SU-DHL-6 (cell line): ENCODE measurements at regions not wholly inside any gene's neighbourhood (a gene's known extent, or its start where the extent isn't known, plus 50 kb on each side); places are given as distances from the start of the nearest gene placed in this dataset.
A peak's percentile ranks its signal among the peaks of the same experiment; 100 is the strongest.

ENCODE experiments used
- H2AFZ ChIP-seq: fragments of 200-600 bp; sonication (generic); 2 replicates; pipeline ENCODE4 v1.6.1; 2014; ENCODE audit warnings: low read depth, mild to moderate bottlenecking, moderate library complexity, mixed read lengths, antibody characterized with exemption, low read length; ENCODE audit not compliant: severe bottlenecking
- H3F3A ChIP-seq: fragments of 200-600 bp; shearing (Covaris generic); 2 replicates; pipeline ENCODE4 v1.6.0; 2016; ENCODE audit warnings: antibody characterized with exemption, mild to moderate bottlenecking; ENCODE audit not compliant: insufficient read depth
- H3K27ac ChIP-seq: fragments of 200-600 bp; sonication (generic); 2 replicates; pipeline ENCODE4 v1.5.1; 2016; ENCODE audit warnings: low read depth, mild to moderate bottlenecking, low read length, moderate library complexity, mixed read lengths
- H3K27me3 ChIP-seq: fragments of 200-600 bp; sonication (generic), shearing (Covaris generic); 2 replicates; pipeline ENCODE4 v1.6.0; 2014; ENCODE audit warnings: mild to moderate bottlenecking, low read length
- H3K36me3 ChIP-seq: fragments of 200-600 bp; sonication (generic); 2 replicates; pipeline ENCODE4 v1.6.1; 2014; ENCODE audit warnings: mild to moderate bottlenecking, low read length, mixed read lengths
- H3K4me2 ChIP-seq: fragments of 300-600, 200-600 bp; shearing (Covaris generic), sonication (generic); 2 replicates; pipeline ENCODE4 v1.6.0; 2014; ENCODE audit warnings: low read length, low read depth, mild to moderate bottlenecking; ENCODE audit not compliant: poor library complexity, severe bottlenecking
- H3K4me3 ChIP-seq: fragments of 200-600 bp; sonication (generic); 2 replicates; pipeline ENCODE4 v1.5.1; 2014; ENCODE audit warnings: antibody characterized with exemption, low read length, mild to moderate bottlenecking, mixed read lengths; ENCODE audit not compliant: insufficient read depth, poor library complexity, severe bottlenecking
- H3K79me2 ChIP-seq: fragments of 200-600 bp; sonication (generic); 2 replicates; pipeline ENCODE4 v1.6.1; 2014; ENCODE audit warnings: mild to moderate bottlenecking, low read length, moderate library complexity; ENCODE audit not compliant: insufficient read depth
- H3K9ac ChIP-seq: fragments of 200-600 bp; sonication (generic); 2 replicates; pipeline ENCODE4 v1.7.0; 2014; ENCODE audit warnings: mild to moderate bottlenecking, low read length
- H3K9me2 ChIP-seq: fragments of 200-600 bp; sonication (generic); replicated peaks from 2 replicates; pipeline ENCODE4 v1.6.1; 2014; ENCODE audit warnings: low read length; ENCODE audit not compliant: insufficient read depth
- H3K9me3 ChIP-seq: fragments of 200-600 bp; sonication (generic); 2 replicates; pipeline ENCODE4 v1.6.1; 2014; ENCODE audit warnings: low read length, mixed read lengths; ENCODE audit not compliant: insufficient read depth
- H4K20me1 ChIP-seq: fragments of 200-600 bp; sonication (generic); 2 replicates; pipeline ENCODE4 v1.6.1; 2014; ENCODE audit warnings: low read depth, mild to moderate bottlenecking, antibody characterized with exemption, low read length, moderate library complexity, mixed read lengths
- EZH2phosphoT487 ChIP-seq: fragments of 200-600 bp; sonication (generic), shearing (Covaris generic); conservative IDR thresholded peaks from 2 replicates; pipeline ENCODE4 v1.6.1; 2018; ENCODE audit warnings: mild to moderate bottlenecking, antibody characterized with exemption, low read length, moderate library complexity, mixed read lengths
- TF ChIP-seq, protein P1 (sequence below): fragments of 200-600 bp; sonication (generic); IDR thresholded peaks from one replicate; pipeline ENCODE4 v1.5.1; 2017; ENCODE audit warnings: antibody characterized with exemption, mild to moderate bottlenecking, low read length, moderate library complexity; ENCODE audit not compliant: insufficient read depth, poor library complexity, severe bottlenecking

DNA sequence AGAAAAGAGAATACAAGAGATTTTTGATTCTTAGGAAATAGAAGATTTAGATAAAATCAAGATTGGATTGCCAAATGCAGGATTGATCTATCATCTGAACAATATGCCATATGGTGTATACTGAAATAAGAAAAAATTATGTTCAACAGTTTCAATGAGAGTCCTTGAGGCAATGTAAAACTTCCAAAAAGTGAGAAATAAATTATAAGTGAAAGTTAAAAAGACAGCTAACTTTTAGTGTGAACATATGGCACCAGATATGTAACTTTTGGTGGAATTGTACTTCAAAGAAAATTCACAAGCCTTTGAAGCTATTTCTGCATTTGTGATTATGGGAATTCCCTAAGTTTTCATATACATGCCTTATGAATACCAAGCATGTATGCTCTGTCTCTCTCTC lies 200.5 kb upstream of the ANO3 start:
- no peaks in the 10 kb centered on the region for H4K20me1 ChIP-seq
- peak overlapping the region; percentile 17 for H2AFZ ChIP-seq
- no peak overlapping the region for H3K4me3 ChIP-seq
- H3K4me2 ChIP-seq = no peak overlapping the region
- no peaks in the 10 kb centered on the region for H3K79me2 ChIP-seq
- H3F3A ChIP-seq = no peaks in the 10 kb centered on the region; the same call in 1 of the 2 replicates
- H3K36me3 ChIP-seq = 0 out of 2 replicates have a peak, but pooled peaks cover 4% of the 10 kb centered on the region
- no peaks in the 10 kb centered on the region for H3K9me3 ChIP-seq
- H3K27me3 ChIP-seq = no peaks in the 10 kb centered on the region
- no peaks in the 10 kb centered on the region for H3K9me2 ChIP-seq
- H3K9ac ChIP-seq = no peak overlapping the region
- no peak overlapping the region for H3K27ac ChIP-seq
- no peak for TF ChIP-seq EZH2phosphoT487
- TF ChIP-seq, protein P1, sequence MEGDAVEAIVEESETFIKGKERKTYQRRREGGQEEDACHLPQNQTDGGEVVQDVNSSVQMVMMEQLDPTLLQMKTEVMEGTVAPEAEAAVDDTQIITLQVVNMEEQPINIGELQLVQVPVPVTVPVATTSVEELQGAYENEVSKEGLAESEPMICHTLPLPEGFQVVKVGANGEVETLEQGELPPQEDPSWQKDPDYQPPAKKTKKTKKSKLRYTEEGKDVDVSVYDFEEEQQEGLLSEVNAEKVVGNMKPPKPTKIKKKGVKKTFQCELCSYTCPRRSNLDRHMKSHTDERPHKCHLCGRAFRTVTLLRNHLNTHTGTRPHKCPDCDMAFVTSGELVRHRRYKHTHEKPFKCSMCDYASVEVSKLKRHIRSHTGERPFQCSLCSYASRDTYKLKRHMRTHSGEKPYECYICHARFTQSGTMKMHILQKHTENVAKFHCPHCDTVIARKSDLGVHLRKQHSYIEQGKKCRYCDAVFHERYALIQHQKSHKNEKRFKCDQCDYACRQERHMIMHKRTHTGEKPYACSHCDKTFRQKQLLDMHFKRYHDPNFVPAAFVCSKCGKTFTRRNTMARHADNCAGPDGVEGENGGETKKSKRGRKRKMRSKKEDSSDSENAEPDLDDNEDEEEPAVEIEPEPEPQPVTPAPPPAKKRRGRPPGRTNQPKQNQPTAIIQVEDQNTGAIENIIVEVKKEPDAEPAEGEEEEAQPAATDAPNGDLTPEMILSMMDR = no peak

DNA sequence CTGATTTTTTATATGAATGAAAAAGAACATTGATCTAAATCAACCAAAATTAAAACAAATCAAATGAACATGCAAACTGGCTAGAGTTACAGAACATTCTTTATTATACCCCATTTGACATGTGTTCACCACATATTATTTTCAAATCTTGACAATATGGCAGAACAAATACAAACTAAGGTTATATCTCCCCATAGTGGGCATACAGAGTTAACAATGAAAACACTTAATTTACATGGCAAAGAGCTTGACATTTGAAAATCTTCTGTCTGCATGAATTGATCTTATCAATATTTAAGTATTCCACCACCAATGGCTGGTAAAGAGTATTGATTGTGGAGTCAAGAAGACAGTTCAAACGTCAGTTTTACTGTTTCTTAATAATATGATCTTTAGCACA lies 197.9 kb upstream of the ANO3 start:
- H3F3A ChIP-seq = no peaks in the 10 kb centered on the region; the same call in 1 of the 2 replicates
- H3K9me2 ChIP-seq = no peaks in the 10 kb centered on the region
- no peaks in the 10 kb centered on the region for H3K79me2 ChIP-seq
- peak overlapping the region; percentile 45 for H3K4me3 ChIP-seq
- H3K27me3 ChIP-seq = no peaks in the 10 kb centered on the region
- H3K27ac ChIP-seq = peak overlapping the region; percentile 64
- peak overlapping the region; percentile 49 for H3K9ac ChIP-seq
- peak overlapping the region; percentile 77 for H3K4me2 ChIP-seq
- H2AFZ ChIP-seq = peak overlapping the region; percentile 90
- 0 out of 2 replicates have a peak, but pooled peaks cover 4% of the 10 kb centered on the region for H3K36me3 ChIP-seq
- no peaks in the 10 kb centered on the region for H4K20me1 ChIP-seq
- TF ChIP-seq, protein P1 = peak; percentile 35
- no peak for TF ChIP-seq EZH2phosphoT487
- H3K9me3 ChIP-seq = no peaks in the 10 kb centered on the region

DNA sequence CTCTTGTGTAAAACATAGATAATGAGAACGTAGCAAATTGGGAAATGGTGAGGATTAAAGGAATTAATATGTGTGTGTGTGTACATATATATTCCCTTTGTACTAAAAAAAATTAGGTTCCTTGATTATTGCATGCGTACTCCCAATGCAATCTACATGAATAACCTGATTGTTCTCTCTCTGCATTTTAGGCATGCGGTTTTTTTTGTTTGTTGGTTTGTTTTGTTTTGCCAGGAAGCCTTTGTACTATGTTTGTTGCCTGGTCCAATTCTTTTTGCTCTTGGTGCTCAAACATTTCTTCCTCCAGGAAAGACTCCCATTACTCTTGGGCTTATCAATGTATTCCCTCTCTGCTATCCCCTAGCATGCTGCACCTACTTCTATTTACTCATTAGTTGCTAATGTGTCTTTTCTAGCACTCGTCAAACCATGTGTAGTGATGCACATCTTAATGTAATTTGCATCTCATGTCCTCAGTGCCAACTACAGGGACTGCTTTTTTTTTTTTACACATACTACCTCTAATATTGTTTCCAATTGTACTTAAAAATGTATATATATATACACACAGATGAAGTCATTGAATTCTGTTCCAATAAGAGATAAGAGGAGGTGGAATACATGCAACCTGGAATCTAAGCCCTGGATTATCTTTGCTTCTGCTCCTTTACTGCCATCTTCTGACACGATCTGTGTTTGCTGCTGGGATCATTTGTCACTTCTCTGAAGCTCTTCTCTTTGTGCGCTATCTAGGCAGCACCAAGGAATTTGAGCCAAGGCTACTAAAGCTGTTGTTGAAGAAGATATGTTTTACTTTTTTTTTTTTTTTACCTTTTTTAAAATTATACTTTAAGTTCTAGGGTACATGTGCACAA lies 197.2 kb upstream of the ANO3 start:
- no peaks in the 10 kb centered on the region for H3K27me3 ChIP-seq
- peak overlapping the region; percentile 90 for H2AFZ ChIP-seq
- H4K20me1 ChIP-seq = no peaks in the 10 kb centered on the region
- no peaks in the 10 kb centered on the region for H3K79me2 ChIP-seq
- H3K4me3 ChIP-seq = peak overlapping the region; percentile 45
- H3K9me3 ChIP-seq = no peaks in the 10 kb centered on the region
- peak overlapping the region; percentile 49 for H3K9ac ChIP-seq
- TF ChIP-seq, protein P1 = peak; percentile 83
- TF ChIP-seq EZH2phosphoT487 = no peak
- peak overlapping the region; percentile 64 for H3K27ac ChIP-seq
- H3K4me2 ChIP-seq = peak overlapping the region; percentile 77
- no peaks in the 10 kb centered on the region; the same call in 1 of the 2 replicates for H3F3A ChIP-seq
- 0 out of 2 replicates have a peak, but pooled peaks cover 4% of the 10 kb centered on the region for H3K36me3 ChIP-seq
- H3K9me2 ChIP-seq = no peaks in the 10 kb centered on the region
